Aorta (tissue), 5 donors: ENCODE measurements at regions not wholly inside any gene's neighbourhood (a gene's known extent, or its start where the extent isn't known, plus 50 kb on each side); places are given as distances from the start of the nearest gene placed in this dataset.

Experiments
- ATAC-seq: fragments of 200-7000 bp; cut with Tn5 transposase; one replicate; pipeline ENCODE4 v1.9.1; 2022; ENCODE audit warnings: moderate library complexity; ENCODE audit not compliant: low FRiP score
- DNase-seq, 2 donors: peaks; one replicate each; pipeline ENCODE4 v3.0.0-alpha.2; 2020
- H3K27ac ChIP-seq, 2 donors: one replicate each; pipeline ENCODE4 v1.5.1; 2013; ENCODE audit warnings: low read length in 2 of 2, mild to moderate bottlenecking in 2 of 2, moderate library complexity in 2 of 2, control low read depth in 1 of 2, inconsistent platforms in 1 of 2, low read depth in 1 of 2
- H3K27me3 ChIP-seq, 2 donors: one replicate each; pipeline ENCODE4 v1.6.1; 2013; ENCODE audit warnings: control low read depth in 1 of 2, low read length in 1 of 2, mild to moderate bottlenecking in 1 of 2, moderate library complexity in 1 of 2; ENCODE audit not compliant: insufficient read depth in 2 of 2, control insufficient read depth in 1 of 2
- H3K36me3 ChIP-seq, 2 donors: one replicate each; pipeline ENCODE4 v1.6.1; 2013; ENCODE audit warnings: control low read depth in 1 of 2, low read length in 1 of 2, mild to moderate bottlenecking in 1 of 2; ENCODE audit not compliant: insufficient read depth in 2 of 2, control insufficient read depth in 1 of 2
- H3K4me1 ChIP-seq, 2 donors: one replicate each; pipeline ENCODE4 v1.6.1; 2013; ENCODE audit warnings: low read length in 2 of 2, control low read depth in 1 of 2, mild to moderate bottlenecking in 1 of 2, moderate library complexity in 1 of 2; ENCODE audit not compliant: insufficient read depth in 2 of 2, control insufficient read depth in 1 of 2
- H3K4me3 ChIP-seq, 2 donors: one replicate each; pipeline ENCODE4 v1.5.1; 2013; ENCODE audit warnings: low read length in 2 of 2, control low read depth in 1 of 2, mild to moderate bottlenecking in 1 of 2
- H3K9me3 ChIP-seq: one replicate; pipeline ENCODE4 v1.6.1; 2013; ENCODE audit warnings: mild to moderate bottlenecking, low read length; ENCODE audit not compliant: control insufficient read depth
- WGBS, 2 donors: extraction: QIAGEN DNeasy Blood & Tissue Kit; methylation state at CpG; one replicate each; pipeline ENCODE4 v1.1.7; 2013; 5-methylcytosine and 5-hydroxymethylcytosine counted together
- intact Hi-C, 2 donors: fragments of 100-400 bp; cut with DNase I; formaldehyde crosslinking; loops; one replicate each; pipeline versions ENCODE4 v1.14.2 to v1.15.0; 2022
- donor health status: healthy with polysubstance abuse.
- donor health status: Bipolar disorder and iron deficiency.
- donor health status: DM: no; HTN: no; CAD: no.
- donor health status: DM: no; HTN: no; CAD: no.
- donor health status: DM: yes; HTN: yes; CAD: no.

DNA sequence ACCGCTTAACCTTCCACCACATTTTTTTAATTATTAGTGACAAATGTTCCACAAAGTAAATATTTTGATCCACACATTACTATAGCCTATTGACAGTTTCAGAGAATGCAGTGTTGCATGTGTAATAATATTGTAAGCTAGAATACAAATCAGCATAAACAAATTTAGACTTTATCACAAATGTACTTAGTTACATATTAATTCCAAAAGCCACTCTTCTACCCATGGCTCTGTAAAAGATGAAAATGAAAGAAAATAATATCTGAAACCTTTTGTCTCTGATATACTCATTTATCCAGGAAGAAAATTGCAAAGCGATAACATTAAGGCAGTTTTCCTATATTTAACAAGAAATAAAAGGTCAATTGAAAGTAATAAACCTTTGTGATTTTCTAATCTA, 954.0 kb upstream of the MAN1A1 start:
- WGBS, 2 donors: 89 to 91% methylated on average over 2 of the region's 2 CpGs
- DNase-seq (no peak), ATAC-seq (no peak)
- Histone ChIP-seq H3K4me3 (no peak overlapping the region), H3K27me3 (no peaks in the 10 kb centered on the region), H3K9me3 (no peaks in the 10 kb centered on the region), H3K36me3 (no peaks in the 10 kb centered on the region), H3K27ac (no peak overlapping the region), H3K4me1 (no peaks in the 10 kb centered on the region)
- intact Hi-C loops: no loop called here

- intact Hi-C loops: no loop called here
- 81 to 82% methylated on average over 2 of the region's 2 CpGs for WGBS, 2 donors
Observed at GRCh38 chr6:120302041-120302440, 952.5 kb upstream of the MAN1A1 start.

DNA sequence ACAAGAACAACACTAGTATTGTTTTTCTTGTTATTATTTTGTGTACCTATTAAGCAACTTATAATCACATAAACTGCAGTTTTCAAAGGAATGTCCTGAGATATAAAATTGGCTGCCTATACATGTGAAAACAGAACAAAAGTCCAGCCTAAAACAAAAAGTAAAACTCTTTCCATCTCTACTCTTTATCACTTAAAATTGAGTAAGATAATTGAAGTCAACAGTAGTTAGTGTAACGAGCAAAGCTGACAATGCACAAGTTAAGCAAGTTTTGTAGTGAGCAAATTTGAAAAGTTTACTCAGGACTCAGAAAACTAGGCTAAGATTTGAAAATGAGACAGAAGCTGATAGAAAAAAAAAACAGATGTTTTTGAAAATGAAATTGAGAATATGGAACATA, 941.4 kb upstream of the MAN1A1 start:
- DNase-seq (no peak), ATAC-seq (no peak)
- no peaks in the 10 kb centered on the region for H3K27me3 ChIP-seq
- no peak overlapping the region for H3K27ac ChIP-seq
- no peaks in the 10 kb centered on the region for H3K4me1 ChIP-seq
- no peak overlapping the region for H3K4me3 ChIP-seq
- no peaks in the 10 kb centered on the region for H3K36me3 ChIP-seq
- 61% methylated on average over 1 of the region's 1 CpG for WGBS, 2 donors
- H3K9me3 ChIP-seq: no peaks in the 10 kb centered on the region
- intact Hi-C loops: no loop called here

More at GRCh38 chr6:120302041-120302440, 952.5 kb upstream of the MAN1A1 start:
- Histone ChIP-seq H3K27me3 (no peaks in the 10 kb centered on the region), H3K4me3 (no peak overlapping the region), H3K36me3 (no peaks in the 10 kb centered on the region), H3K9me3 (no peaks in the 10 kb centered on the region), H3K27ac (no peak overlapping the region), H3K4me1 (no peaks in the 10 kb centered on the region)
- ATAC-seq (no peak), DNase-seq (no peak)

- no peak for ATAC-seq
- Histone ChIP-seq H3K4me1 (no peaks in the 10 kb centered on the region), H3K4me3 (no peak overlapping the region), H3K27me3 (no peaks in the 10 kb centered on the region), H3K27ac (no peak overlapping the region), H3K36me3 (no peaks in the 10 kb centered on the region), H3K9me3 (no peaks in the 10 kb centered on the region)
- WGBS, 2 donors: 83 to 85% methylated on average over 2 of the region's 2 CpGs
- intact Hi-C loops: no loop called here
- DNase-seq: no peak
Observed at GRCh38 chr6:120282005-120282404, 932.4 kb upstream of the MAN1A1 start.

DNA sequence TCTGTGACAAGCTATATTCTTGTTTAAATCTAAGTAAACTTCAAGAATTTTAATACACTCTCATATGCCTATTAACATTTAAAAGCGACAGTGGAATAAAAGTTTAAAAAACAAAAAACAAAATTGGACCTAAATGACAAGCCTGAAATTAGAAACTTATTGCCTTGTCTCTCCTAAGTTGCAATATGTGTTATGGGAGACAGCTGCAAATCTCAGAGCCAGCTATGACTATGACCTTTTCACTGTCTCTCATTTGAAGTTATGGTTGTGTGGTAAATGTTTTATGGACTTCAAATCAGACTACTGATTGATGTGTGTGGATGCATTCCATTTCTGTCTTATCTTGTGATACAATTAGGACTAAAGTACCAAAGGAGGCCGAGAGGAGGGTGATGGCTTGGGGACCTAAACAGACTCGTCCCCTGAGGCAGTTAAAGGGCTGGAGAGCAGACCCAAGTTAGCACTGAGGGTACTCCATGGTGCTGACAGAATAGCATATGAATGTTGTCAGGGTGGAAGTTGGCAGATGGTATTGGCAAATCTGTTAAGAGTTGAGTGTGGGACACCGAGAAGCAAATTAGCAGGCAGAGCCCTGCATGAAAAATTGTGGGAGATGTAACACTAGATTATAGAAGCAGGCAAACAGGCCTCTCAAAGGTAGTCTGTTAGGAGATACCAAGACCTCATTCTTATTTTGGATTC, 930.1 kb upstream of the MAN1A1 start:
- DNase-seq (no peak), ATAC-seq (no peak)
- H3K4me1 ChIP-seq: no peaks in the 10 kb centered on the region
- intact Hi-C loops: no loop called here
- H3K9me3 ChIP-seq: no peaks in the 10 kb centered on the region
- H3K27ac ChIP-seq: no peak overlapping the region
- H3K36me3 ChIP-seq: no peaks in the 10 kb centered on the region
- H3K4me3 ChIP-seq: no peak overlapping the region
- H3K27me3 ChIP-seq: no peaks in the 10 kb centered on the region
- WGBS, 2 donors: 49 to 59% methylated on average over 4 of the region's 4 CpGs

DNA sequence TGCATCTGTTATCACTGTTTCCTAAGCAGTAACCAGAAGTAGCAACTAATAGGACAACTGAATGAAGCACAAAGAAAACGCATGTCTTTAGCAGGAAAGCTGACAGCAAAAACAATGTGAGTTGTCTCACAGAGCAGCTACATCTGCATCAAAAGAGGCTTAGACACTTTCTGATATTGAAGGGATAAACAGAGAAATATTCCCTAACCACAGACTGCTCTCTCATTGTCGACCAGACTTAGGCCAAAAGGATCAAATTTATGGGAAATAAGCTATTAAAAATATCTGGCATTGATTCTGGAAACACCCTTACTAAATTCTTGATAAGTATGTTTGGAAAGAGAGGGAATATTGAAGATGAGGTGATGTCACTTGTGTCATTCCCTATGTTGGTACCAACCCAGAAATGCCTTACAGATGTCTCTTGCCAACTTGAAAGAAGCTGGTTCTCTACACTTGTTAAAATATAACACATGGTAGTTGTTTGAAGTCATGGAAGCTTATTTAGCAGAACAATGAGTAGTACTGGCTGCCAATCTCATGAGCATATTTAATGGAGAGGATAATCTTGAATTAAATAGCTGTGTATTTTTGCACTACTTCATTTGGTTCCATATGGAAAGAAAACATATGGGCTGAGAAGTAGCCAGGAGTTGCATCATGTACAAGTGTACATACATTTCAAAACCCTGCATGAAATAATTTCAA, 929.3 kb upstream of the MAN1A1 start:
- Histone ChIP-seq H3K4me1 (no peaks in the 10 kb centered on the region), H3K4me3 (no peak overlapping the region), H3K36me3 (no peaks in the 10 kb centered on the region), H3K9me3 (no peaks in the 10 kb centered on the region), H3K27ac (no peak overlapping the region), H3K27me3 (no peaks in the 10 kb centered on the region)
- WGBS, 2 donors: 53 to 58% methylated on average over 2 of the region's 2 CpGs
- intact Hi-C loops: no loop called here
- DNase-seq: no peak
- ATAC-seq: no peak

- no peaks in the 10 kb centered on the region for H3K4me1 ChIP-seq
- no peaks in the 10 kb centered on the region for H3K36me3 ChIP-seq
- H3K4me3 ChIP-seq: no peak overlapping the region
- no peaks in the 10 kb centered on the region for H3K27me3 ChIP-seq
- 58 to 62% methylated on average over 2 of the region's 2 CpGs for WGBS, 2 donors
- DNase-seq (no peak), ATAC-seq (no peak)
- intact Hi-C loops: no loop called here
- H3K27ac ChIP-seq: no peak overlapping the region
- no peaks in the 10 kb centered on the region for H3K9me3 ChIP-seq
Observed at GRCh38 chr6:120274547-120274946, 925.0 kb upstream of the MAN1A1 start.

GRCh38 chr6:120273411-120273810, 923.9 kb upstream of the MAN1A1 start:
- ATAC-seq (no peak), DNase-seq (no peak)
- no peaks in the 10 kb centered on the region for H3K9me3 ChIP-seq
- H3K36me3 ChIP-seq: no peaks in the 10 kb centered on the region
- no peaks in the 10 kb centered on the region for H3K27me3 ChIP-seq
- WGBS, 2 donors: 85 to 91% methylated on average over 3 of the region's 3 CpGs
- H3K27ac ChIP-seq: no peak overlapping the region
- H3K4me3 ChIP-seq: no peak overlapping the region
- intact Hi-C loops: no loop called here
- no peaks in the 10 kb centered on the region for H3K4me1 ChIP-seq

GRCh38 chr6:120272038-120272437, 922.5 kb upstream of the MAN1A1 start:
- H3K4me3 ChIP-seq: no peak overlapping the region
- intact Hi-C loops: no loop called here
- H3K36me3 ChIP-seq: no peaks in the 10 kb centered on the region
- H3K27ac ChIP-seq: no peak overlapping the region
- ATAC-seq: no peak
- H3K9me3 ChIP-seq: peaks cover 1% of the 10 kb centered on the region
- no peaks in the 10 kb centered on the region for H3K4me1 ChIP-seq
- no peak for DNase-seq
- no peaks in the 10 kb centered on the region for H3K27me3 ChIP-seq
